Liver (tissue), 8 donors: ENCODE measurements at regions not wholly inside any gene's neighbourhood (a gene's known extent, or its start where the extent isn't known, plus 50 kb on each side); places are given as distances from the start of the nearest gene placed in this dataset.

Source experiments
- DNase-seq: peaks from one replicate; pipeline ENCODE4 v3.0.0-alpha.2; 2017; ENCODE audit warnings: low spot score
- H3K27ac ChIP-seq, 2 donors: one replicate each; pipeline ENCODE4 v1.7.0; 2013; ENCODE audit warnings: inconsistent platforms in 2 of 2, low read length in 2 of 2, control low read depth in 1 of 2, low read depth in 1 of 2, mild to moderate bottlenecking in 1 of 2
- H3K27me3 ChIP-seq, 4 donors: one replicate each; pipeline versions ENCODE4 v1.6.1 to v1.7.0; 2013; ENCODE audit warnings: low read length in 3 of 4, inconsistent platforms in 1 of 4, mild to moderate bottlenecking in 1 of 4, moderate library complexity in 1 of 4; ENCODE audit not compliant: control insufficient read depth in 4 of 4, insufficient read depth in 4 of 4
- H3K36me3 ChIP-seq, 4 donors: one replicate each; pipeline versions ENCODE4 v1.6.1 to v1.7.0; 2013; ENCODE audit warnings: low read length in 3 of 4, mild to moderate bottlenecking in 3 of 4, low read depth in 1 of 4, moderate library complexity in 1 of 4; ENCODE audit not compliant: control insufficient read depth in 4 of 4, insufficient read depth in 3 of 4
- H3K4me1 ChIP-seq, 4 donors: one replicate each; pipeline versions ENCODE4 v1.6.1 to v1.7.0; 2013; ENCODE audit warnings: low read length in 3 of 4, mild to moderate bottlenecking in 3 of 4, moderate library complexity in 1 of 4; ENCODE audit not compliant: control insufficient read depth in 4 of 4, insufficient read depth in 4 of 4
- H3K4me3 ChIP-seq, 3 donors: one replicate each; pipeline versions ENCODE4 v1.6.1 to v1.7.0; 2013; ENCODE audit warnings: low read length in 3 of 3, control low read depth in 1 of 3, low read depth in 1 of 3, mild to moderate bottlenecking in 1 of 3
- H3K9ac ChIP-seq, 2 donors: one replicate each; pipeline ENCODE4 v1.7.0; 2013; ENCODE audit warnings: low read length in 2 of 2, mild to moderate bottlenecking in 2 of 2, moderate library complexity in 2 of 2, control low read depth in 1 of 2, low read depth in 1 of 2
- H3K9me3 ChIP-seq, 4 donors: one replicate each; pipeline versions ENCODE4 v1.6.1 to v1.7.0; 2013; ENCODE audit warnings: low read length in 3 of 4; ENCODE audit not compliant: control insufficient read depth in 4 of 4
- EGR1 ChIP-seq, 2 donors: IDR thresholded peaks; 2 replicates each; pipeline ENCODE4 v1.6.1; 2016 to 2018; ENCODE audit warnings: antibody characterized with exemption in 2 of 2, low read depth in 2 of 2
- FOXA1 ChIP-seq: IDR thresholded peaks from 2 replicates; pipeline ENCODE4 v1.6.1; 2016; ENCODE audit warnings: antibody characterized with exemption
- FOXA2 ChIP-seq: IDR thresholded peaks from 2 replicates; pipeline ENCODE4 v1.6.1; 2016; ENCODE audit warnings: antibody characterized with exemption
- GABPA ChIP-seq, 2 donors: IDR thresholded peaks in 1 of 2; conservative IDR thresholded peaks in 1 of 2; 2 replicates each; pipeline ENCODE4 v1.6.1; 2016; ENCODE audit warnings: antibody characterized with exemption in 2 of 2, mild to moderate bottlenecking in 1 of 2, moderate library complexity in 1 of 2
- HNF4G ChIP-seq: IDR thresholded peaks from 2 replicates; pipeline ENCODE4 v1.6.1; 2016; ENCODE audit warnings: antibody characterized with exemption
- MAX ChIP-seq: IDR thresholded peaks from 2 replicates; pipeline ENCODE4 v1.6.1; 2016; ENCODE audit warnings: antibody characterized with exemption
- NR2F2 ChIP-seq: IDR thresholded peaks from 2 replicates; pipeline ENCODE4 v1.6.1; 2016; ENCODE audit warnings: antibody characterized with exemption
- RAD21 ChIP-seq, 2 donors: IDR thresholded peaks; 2 replicates each; pipeline ENCODE4 v1.6.1; 2016; ENCODE audit warnings: antibody characterized with exemption in 2 of 2, mild to moderate bottlenecking in 2 of 2
- RXRA ChIP-seq, 2 donors: IDR thresholded peaks; 2 replicates each; pipeline ENCODE4 v1.6.1; 2017 to 2018; ENCODE audit warnings: antibody characterized with exemption in 2 of 2, mild to moderate bottlenecking in 1 of 2
- TAF1 ChIP-seq: conservative IDR thresholded peaks from 2 replicates; pipeline ENCODE4 v1.6.1; 2016; ENCODE audit warnings: antibody characterized with exemption, mild to moderate bottlenecking
- ZBTB33 ChIP-seq: IDR thresholded peaks from 2 replicates; pipeline ENCODE4 v1.6.1; 2016; ENCODE audit warnings: antibody characterized with exemption
- WGBS: extraction: QIAGEN DNeasy Blood & Tissue Kit; methylation state at CpG from one replicate; pipeline ENCODE4 v1.1.7; 2013; 5-methylcytosine and 5-hydroxymethylcytosine counted together
- TF ChIP-seq, protein P1 (sequence below): IDR thresholded peaks from 2 replicates; pipeline ENCODE4 v1.6.1; 2016; ENCODE audit warnings: antibody characterized with exemption
- TF ChIP-seq, protein P2 (sequence below): fragments of 150-350 bp; IDR thresholded peaks from 2 replicates; pipeline ENCODE4 v1.5.1; 2017; ENCODE audit warnings: improper control_type of control experiment, low read depth, low read length; ENCODE audit not compliant: missing input control
- donor health status: healthy.
- donor health status: healthy.
- donor health status: healthy.
- donor health status: healthy.
- donor health status: healthy.

DNA sequence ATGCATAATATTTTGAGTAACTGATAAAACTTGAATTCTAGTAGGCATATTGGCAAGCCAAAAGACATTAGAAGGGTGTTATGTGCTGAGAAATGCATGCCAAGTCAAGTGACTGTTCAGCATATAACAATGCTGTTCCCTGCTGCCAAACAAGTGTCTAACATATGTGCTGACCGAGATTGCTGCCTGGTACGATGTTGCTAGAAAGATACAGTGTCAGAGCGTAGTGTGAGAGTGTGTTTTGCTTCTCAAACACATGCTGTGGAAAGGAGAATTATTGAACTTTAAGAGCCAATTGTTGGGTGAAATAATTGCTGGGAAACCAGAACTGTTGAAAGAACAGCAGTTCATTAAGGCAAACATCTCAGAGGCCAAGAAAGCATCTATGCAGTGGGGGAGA lies 71.3 kb upstream of the GRIA4 start:
- Histone ChIP-seq H3K27me3 (no peaks in the 10 kb centered on the region), H3K9ac (no peak overlapping the region), H3K4me1 (no peaks in the 10 kb centered on the region), H3K27ac (no peak overlapping the region), H3K9me3 (no peaks in the 10 kb centered on the region), H3K4me3 (no peak overlapping the region), H3K36me3 (no peaks in the 10 kb centered on the region)
- 76% methylated on average over 3 of the region's 3 CpGs for WGBS
- TF ChIP-seq EGR1 (IDR thresholded peaks at IDR 0.05; ENCODE audit: low read depth in 2 of 2) (no peak), HNF4G (no peak), TAF1 (no peak), ZBTB33 (no peak), NR2F2 (no peak), FOXA2 (no peak), MAX (no peak), FOXA1 (no peak)
- TF ChIP-seq, protein P1, sequence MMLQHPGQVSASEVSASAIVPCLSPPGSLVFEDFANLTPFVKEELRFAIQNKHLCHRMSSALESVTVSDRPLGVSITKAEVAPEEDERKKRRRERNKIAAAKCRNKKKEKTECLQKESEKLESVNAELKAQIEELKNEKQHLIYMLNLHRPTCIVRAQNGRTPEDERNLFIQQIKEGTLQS: no peak
- no peak for DNase-seq

- no peak for DNase-seq
- TF ChIP-seq FOXA1 (no peak), FOXA2 (no peak), ZBTB33 (no peak), RAD21 (IDR thresholded peaks at IDR 0.05) (no peak), RXRA (IDR thresholded peaks at IDR 0.05) (no peak), EGR1 (IDR thresholded peaks at IDR 0.05; ENCODE audit: low read depth in 2 of 2) (no peak), GABPA (IDR thresholded peaks at IDR 0.05 in 1 of 2, conservative IDR thresholded peaks at IDR 0.05 in 1 of 2) (no peak)
- TF ChIP-seq, protein P2, sequence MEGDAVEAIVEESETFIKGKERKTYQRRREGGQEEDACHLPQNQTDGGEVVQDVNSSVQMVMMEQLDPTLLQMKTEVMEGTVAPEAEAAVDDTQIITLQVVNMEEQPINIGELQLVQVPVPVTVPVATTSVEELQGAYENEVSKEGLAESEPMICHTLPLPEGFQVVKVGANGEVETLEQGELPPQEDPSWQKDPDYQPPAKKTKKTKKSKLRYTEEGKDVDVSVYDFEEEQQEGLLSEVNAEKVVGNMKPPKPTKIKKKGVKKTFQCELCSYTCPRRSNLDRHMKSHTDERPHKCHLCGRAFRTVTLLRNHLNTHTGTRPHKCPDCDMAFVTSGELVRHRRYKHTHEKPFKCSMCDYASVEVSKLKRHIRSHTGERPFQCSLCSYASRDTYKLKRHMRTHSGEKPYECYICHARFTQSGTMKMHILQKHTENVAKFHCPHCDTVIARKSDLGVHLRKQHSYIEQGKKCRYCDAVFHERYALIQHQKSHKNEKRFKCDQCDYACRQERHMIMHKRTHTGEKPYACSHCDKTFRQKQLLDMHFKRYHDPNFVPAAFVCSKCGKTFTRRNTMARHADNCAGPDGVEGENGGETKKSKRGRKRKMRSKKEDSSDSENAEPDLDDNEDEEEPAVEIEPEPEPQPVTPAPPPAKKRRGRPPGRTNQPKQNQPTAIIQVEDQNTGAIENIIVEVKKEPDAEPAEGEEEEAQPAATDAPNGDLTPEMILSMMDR: no peak
- Histone ChIP-seq H3K9me3 (no peaks in the 10 kb centered on the region), H3K27me3 (no peaks in the 10 kb centered on the region), H3K4me1 (no peaks in the 10 kb centered on the region), H3K36me3 (no peaks in the 10 kb centered on the region), H3K4me3 (no peak overlapping the region), H3K27ac (no peak overlapping the region), H3K9ac (no peak overlapping the region)
- 41% methylated on average over 2 of the region's 2 CpGs for WGBS
These were observed 72.3 kb upstream of the GRIA4 start for GRCh38 chr11:105537531-105537930.
